NB4 (cell line): ENCODE measurements at regions not wholly inside any gene's neighbourhood (a gene's known extent, or its start where the extent isn't known, plus 50 kb on each side); places are given as distances from the start of the nearest gene placed in this dataset.

Experiments
- CTCF ChIP-seq: IDR thresholded peaks from one replicate; pipeline ENCODE4 v1.5.1; 2012; ENCODE audit warnings: low read depth, low read length
- POLR2A ChIP-seq: IDR thresholded peaks from 2 replicates; pipeline ENCODE4 v1.6.1; 2011; ENCODE audit warnings: mild to moderate bottlenecking; ENCODE audit not compliant: insufficient read length; ENCODE audit errors: extremely low read depth

GRCh38 chr2:225996462-225996828, 596.9 kb downstream of the NYAP2 start:
- TF ChIP-seq CTCF (no peak), POLR2A (no peak)
